Upper lobe of left lung (tissue), 6 donors: ENCODE measurements at regions not wholly inside any gene's neighbourhood (a gene's known extent, or its start where the extent isn't known, plus 50 kb on each side); places are given as distances from the start of the nearest gene placed in this dataset.

Experiments used
- ATAC-seq, 2 donors: fragments of 200-7000 bp; cut with Tn5 transposase; one replicate each; pipeline ENCODE4 v1.9.1; 2022; ENCODE audit warnings: mild to moderate bottlenecking in 2 of 2, moderate library complexity in 2 of 2; ENCODE audit not compliant: low FRiP score in 2 of 2
- DNase-seq, 2 donors: peaks; one replicate each; pipeline ENCODE4 v3.0.0-alpha.2; 2019 to 2020
- H3K27ac ChIP-seq, 4 donors: fragments of 200-600 bp; sonication (generic); one replicate each; pipeline ENCODE4 v1.5.1; 2016 to 2019
- H3K27me3 ChIP-seq, 4 donors: fragments of 200-600 bp; sonication (generic); one replicate each; pipeline ENCODE4 v1.5.1; 2017 to 2019
- H3K36me3 ChIP-seq, 4 donors: fragments of 200-600 bp; sonication (generic); one replicate each; pipeline ENCODE4 v1.5.1; 2016 to 2019
- H3K4me1 ChIP-seq, 4 donors: fragments of 200-600 bp; sonication (generic); one replicate each; pipeline ENCODE4 v1.5.1; 2018 to 2019
- H3K4me3 ChIP-seq, 4 donors: fragments of 200-600 bp; sonication (generic); one replicate each; pipeline ENCODE4 v1.5.1; 2017 to 2019; ENCODE audit warnings: mild to moderate bottlenecking in 2 of 4, moderate library complexity in 1 of 4
- H3K9me3 ChIP-seq, 4 donors: fragments of 200-600 bp; sonication (generic); one replicate each; pipeline ENCODE4 v1.5.1; 2018 to 2019
- EP300 ChIP-seq, 4 donors: sonication (generic); formaldehyde crosslinking; IDR thresholded peaks; one replicate each; pipeline ENCODE4 v1.5.1; 2017; ENCODE audit warnings: antibody characterized with exemption in 4 of 4, control low read depth in 2 of 4
- POLR2A ChIP-seq, 4 donors: fragments of 450-650 bp; IDR thresholded peaks; one replicate each; pipeline ENCODE4 v1.5.1; 2016 to 2017; ENCODE audit warnings: antibody characterized with exemption in 4 of 4, mild to moderate bottlenecking in 2 of 4
- POLR2AphosphoS5 ChIP-seq, 2 donors: sonication (generic); formaldehyde crosslinking; IDR thresholded peaks; one replicate each; pipeline ENCODE4 v1.5.1; 2017; ENCODE audit warnings: antibody characterized with exemption in 2 of 2
- WGBS, 2 donors: methylation state at CpG; one replicate each; pipeline ENCODE4 v1.1.5; 2017 to 2018; 5-methylcytosine and 5-hydroxymethylcytosine counted together
- TF ChIP-seq, protein P1 (sequence below), 6 experiments: fragments of 450-650 bp in 4 of 6; fragments of 200-600 bp in 2 of 6; sonication (generic) in 2 of 6; IDR thresholded peaks; one replicate each; pipeline ENCODE4 v1.5.1; 2016 to 2019; ENCODE audit warnings: antibody characterized with exemption in 6 of 6
- donor health status: DM: no; HTN: no; CAD: no; lungs with moderate emphysema.
- donor health status: DM: no; HTN: yes; CAD: no; lungs with severe emphysema.

DNA sequence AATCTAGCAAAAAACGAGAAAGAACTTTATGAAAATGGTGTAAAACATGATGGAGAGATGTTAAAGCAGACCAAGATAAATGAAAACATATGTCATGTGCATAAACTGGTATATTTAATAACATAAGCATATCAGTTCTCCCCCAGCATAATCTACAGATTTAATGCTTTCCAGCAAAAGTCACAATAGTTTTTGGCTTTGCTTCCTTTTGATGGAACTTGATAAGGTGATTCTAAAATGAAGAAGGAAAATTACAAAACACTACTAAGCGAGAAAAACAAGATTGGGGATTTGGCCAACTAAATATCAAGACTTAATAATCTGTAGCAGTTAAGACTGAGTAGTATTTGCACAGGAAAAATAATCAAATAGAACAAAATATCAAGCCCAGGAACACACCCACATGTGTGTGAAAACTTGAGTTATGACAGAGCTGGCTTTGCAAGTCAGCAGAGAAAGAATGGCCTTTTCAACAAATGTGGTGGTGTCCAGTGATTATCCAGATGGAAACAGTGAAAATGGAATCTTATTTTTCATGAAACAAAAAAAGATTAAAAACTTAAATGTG, 83.7 kb upstream of the L3MBTL4 start:
- Histone ChIP-seq H3K9me3 (no peaks in the 10 kb centered on the region), H3K27me3 (no peaks in the 10 kb centered on the region), H3K4me1 (no peaks in the 10 kb centered on the region), H3K36me3 (no peaks in the 10 kb centered on the region), H3K27ac (no peak overlapping the region), H3K4me3 (no peak overlapping the region)
- ATAC-seq (no peak), DNase-seq (no peak)
- 44 to 52% methylated on average over 2 of the region's 2 CpGs for WGBS, 2 donors
- TF ChIP-seq, protein P1, sequence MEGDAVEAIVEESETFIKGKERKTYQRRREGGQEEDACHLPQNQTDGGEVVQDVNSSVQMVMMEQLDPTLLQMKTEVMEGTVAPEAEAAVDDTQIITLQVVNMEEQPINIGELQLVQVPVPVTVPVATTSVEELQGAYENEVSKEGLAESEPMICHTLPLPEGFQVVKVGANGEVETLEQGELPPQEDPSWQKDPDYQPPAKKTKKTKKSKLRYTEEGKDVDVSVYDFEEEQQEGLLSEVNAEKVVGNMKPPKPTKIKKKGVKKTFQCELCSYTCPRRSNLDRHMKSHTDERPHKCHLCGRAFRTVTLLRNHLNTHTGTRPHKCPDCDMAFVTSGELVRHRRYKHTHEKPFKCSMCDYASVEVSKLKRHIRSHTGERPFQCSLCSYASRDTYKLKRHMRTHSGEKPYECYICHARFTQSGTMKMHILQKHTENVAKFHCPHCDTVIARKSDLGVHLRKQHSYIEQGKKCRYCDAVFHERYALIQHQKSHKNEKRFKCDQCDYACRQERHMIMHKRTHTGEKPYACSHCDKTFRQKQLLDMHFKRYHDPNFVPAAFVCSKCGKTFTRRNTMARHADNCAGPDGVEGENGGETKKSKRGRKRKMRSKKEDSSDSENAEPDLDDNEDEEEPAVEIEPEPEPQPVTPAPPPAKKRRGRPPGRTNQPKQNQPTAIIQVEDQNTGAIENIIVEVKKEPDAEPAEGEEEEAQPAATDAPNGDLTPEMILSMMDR (IDR thresholded peaks at IDR 0.05), result no peak
- no peak for TF ChIP-seq POLR2AphosphoS5 (IDR thresholded peaks at IDR 0.05)
- no peak for TF ChIP-seq EP300 (IDR thresholded peaks at IDR 0.05)
- no peak for TF ChIP-seq POLR2A (IDR thresholded peaks at IDR 0.05)

DNA sequence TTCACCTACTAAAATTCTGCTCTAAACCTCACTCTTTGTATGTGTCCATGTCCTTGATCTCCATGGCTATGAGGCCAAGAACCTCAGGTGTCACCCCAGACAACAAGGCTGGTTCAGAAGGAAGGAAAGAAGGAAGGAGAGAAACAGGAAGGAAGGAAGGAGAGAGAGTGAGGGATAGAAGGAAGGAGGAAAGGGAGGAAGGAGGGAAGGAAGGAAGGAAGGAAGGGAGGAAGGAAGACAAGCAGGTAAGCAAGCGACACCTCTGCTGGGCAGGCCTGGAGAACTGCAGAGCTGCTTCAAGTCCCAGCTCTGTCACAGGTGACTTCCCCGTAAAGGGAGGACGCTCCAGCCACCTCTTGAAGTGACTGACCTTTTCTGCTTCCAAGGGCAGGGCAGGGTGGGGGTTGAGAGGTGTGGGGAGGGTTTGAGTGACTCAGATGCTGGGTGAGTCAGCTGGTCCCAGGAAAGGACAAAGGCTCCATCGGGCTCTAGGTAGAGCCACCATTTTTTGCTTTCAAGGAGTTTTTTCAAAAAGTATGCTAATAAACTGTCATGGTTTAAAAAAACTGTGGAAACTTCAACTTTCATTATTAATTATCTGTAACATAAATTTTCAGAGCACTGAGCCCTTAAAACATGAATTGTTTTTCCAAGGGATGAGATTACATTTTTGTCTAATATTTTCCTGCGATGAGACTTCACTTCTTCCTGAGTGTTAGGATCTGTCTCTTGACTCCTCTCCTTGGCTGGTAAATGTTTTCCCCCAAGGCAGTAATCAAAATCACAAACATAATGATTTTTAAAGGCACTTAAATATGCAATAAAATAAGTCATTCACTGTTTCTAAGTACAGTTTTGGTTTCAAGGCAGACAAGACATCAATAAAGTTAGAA, 90.1 kb upstream of the L3MBTL4 start:
- Histone ChIP-seq H3K4me3 (no peak overlapping the region), H3K36me3 (no peaks in the 10 kb centered on the region), H3K4me1 (no peaks in the 10 kb centered on the region), H3K9me3 (no peaks in the 10 kb centered on the region), H3K27ac (no peak overlapping the region), H3K27me3 (no peaks in the 10 kb centered on the region)
- no peak for TF ChIP-seq POLR2AphosphoS5 (IDR thresholded peaks at IDR 0.05)
- TF ChIP-seq, protein P1 (IDR thresholded peaks at IDR 0.05), result no peak
- TF ChIP-seq POLR2A (IDR thresholded peaks at IDR 0.05), result no peak
- no peak for TF ChIP-seq EP300 (IDR thresholded peaks at IDR 0.05)
- 78% methylated on average over 5 of the region's 5 CpGs for WGBS, 2 donors
- DNase-seq (no peak), ATAC-seq (no peak)

DNA sequence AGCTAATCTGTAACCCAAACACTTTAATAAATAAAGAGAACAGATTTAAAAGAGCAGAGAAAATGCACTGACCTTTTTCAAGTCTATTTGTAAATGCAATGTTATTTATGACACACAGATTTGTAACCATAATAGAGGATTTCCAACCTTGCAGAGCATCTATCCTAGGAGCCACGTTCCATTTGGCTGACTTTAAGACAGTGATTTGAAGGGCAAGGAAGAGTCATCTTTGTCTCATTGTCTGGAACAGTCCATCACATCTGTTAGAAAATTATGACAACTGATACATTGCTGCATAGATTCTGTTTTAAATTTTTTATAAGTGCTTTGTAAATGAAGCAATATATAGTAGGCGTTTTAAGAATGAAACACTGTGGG, 90.8 kb upstream of the L3MBTL4 start:
- WGBS, 2 donors, result 74 to 78% methylated on average over 2 of the region's 2 CpGs
- Histone ChIP-seq H3K27ac (no peak overlapping the region), H3K4me3 (no peak overlapping the region), H3K36me3 (no peaks in the 10 kb centered on the region), H3K27me3 (no peaks in the 10 kb centered on the region), H3K4me1 (no peaks in the 10 kb centered on the region), H3K9me3 (no peaks in the 10 kb centered on the region)
- DNase-seq (no peak), ATAC-seq (no peak)
- TF ChIP-seq POLR2A (IDR thresholded peaks at IDR 0.05), result no peak

DNA sequence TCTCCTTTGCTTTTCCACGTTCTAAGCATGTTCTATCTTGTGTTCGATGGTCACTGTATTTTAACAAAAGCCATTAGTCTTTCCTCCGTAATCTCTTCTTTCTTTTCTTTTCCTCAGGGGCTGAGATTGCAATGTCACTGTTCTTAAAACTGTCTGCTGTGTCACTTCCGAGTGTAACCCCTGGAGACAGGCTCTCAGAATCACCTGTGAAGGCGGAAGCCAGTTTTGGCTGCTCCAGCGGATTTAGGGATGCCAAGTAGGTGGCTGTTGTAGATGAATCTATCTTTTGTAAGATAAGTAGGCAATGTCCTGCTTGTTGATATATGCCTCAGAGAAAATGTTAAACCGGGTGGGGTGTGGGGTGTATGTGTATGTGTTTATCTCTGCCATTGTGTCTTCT, 94.7 kb upstream of the L3MBTL4 start:
- no peak overlapping the region for H3K4me3 ChIP-seq
- H3K27ac ChIP-seq, result no peak overlapping the region
- 55 to 67% methylated on average over 7 of the region's 7 CpGs for WGBS, 2 donors
- DNase-seq (no peak), ATAC-seq (no peak)
- no peaks in the 10 kb centered on the region for H3K4me1 ChIP-seq
- H3K27me3 ChIP-seq, result no peaks in the 10 kb centered on the region
- TF ChIP-seq POLR2AphosphoS5 (IDR thresholded peaks at IDR 0.05) (no peak), EP300 (IDR thresholded peaks at IDR 0.05) (no peak), POLR2A (IDR thresholded peaks at IDR 0.05) (no peak)
- TF ChIP-seq, protein P1 (IDR thresholded peaks at IDR 0.05), result no peak
- H3K9me3 ChIP-seq, result no peaks in the 10 kb centered on the region
- H3K36me3 ChIP-seq, result no peaks in the 10 kb centered on the region

DNA sequence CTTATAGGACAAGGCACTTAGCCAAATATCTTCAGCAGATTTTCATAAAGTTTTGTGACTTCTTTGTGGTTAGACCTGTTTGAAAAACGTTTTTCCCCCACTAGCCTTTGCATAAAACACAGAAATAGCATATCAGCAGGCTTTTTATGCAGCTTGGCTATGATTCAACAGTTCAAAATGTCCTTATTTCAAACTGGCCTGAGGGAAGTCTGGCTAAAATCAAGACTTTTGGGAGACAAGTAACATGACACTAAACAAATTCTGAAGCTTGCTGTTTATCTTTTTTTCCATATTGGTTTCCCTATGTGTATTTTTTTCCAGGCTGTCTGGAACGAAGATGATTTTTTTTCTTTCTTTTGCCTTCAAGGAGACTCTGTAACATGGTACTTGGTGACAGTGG, 95.1 kb upstream of the L3MBTL4 start:
- no peaks in the 10 kb centered on the region for H3K9me3 ChIP-seq
- WGBS, 2 donors, result 17 to 36% methylated on average over 2 of the region's 2 CpGs
- no peak for ATAC-seq
- TF ChIP-seq, protein P1 (IDR thresholded peaks at IDR 0.05), result no peak
- TF ChIP-seq POLR2AphosphoS5 (IDR thresholded peaks at IDR 0.05), result no peak
- no peak for TF ChIP-seq EP300 (IDR thresholded peaks at IDR 0.05)
- TF ChIP-seq POLR2A (IDR thresholded peaks at IDR 0.05), result no peak
- no peak overlapping the region for H3K27ac ChIP-seq
- H3K27me3 ChIP-seq, result no peaks in the 10 kb centered on the region
- no peak overlapping the region for H3K4me3 ChIP-seq
- no peaks in the 10 kb centered on the region for H3K4me1 ChIP-seq
- no peaks in the 10 kb centered on the region for H3K36me3 ChIP-seq
- no peak for DNase-seq
